HG03439 (cell line): ENCODE measurements at regions not wholly inside any gene's neighbourhood (a gene's known extent, or its start where the extent isn't known, plus 50 kb on each side); places are given as distances from the start of the nearest gene placed in this dataset.
"Not testable (repeated sequence)": the region's sequence is repeated elsewhere in the genome, so short reads cannot be mapped to it uniquely, and the experiment has no call there.

Experiments used
- ATAC-seq: cut with Tn5 transposase; IDR thresholded peaks from one replicate; pipeline ENCODE4 v1.9.1; 2021; ENCODE audit warnings: mild to moderate bottlenecking, moderate library complexity; ENCODE audit not compliant: unreplicated experiment

DNA sequence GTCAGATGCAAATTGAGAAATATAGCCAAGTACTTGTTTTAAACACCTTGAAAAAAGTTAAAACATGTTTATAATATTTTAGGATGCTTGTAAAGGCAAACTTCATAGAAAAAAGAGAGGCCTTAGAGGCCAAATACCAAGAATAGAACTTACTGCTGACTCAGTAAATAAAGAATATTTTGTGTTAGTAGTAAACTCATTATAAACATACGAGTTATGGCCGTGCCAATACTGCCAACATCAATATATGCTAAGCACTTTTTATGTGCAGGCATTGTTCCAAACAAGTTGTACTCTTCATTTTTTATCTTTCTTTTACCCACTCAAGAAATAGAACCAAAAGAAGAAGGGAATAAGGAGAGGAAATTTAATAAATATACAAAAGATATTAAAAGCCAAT lies 705.9 kb upstream of the NCAM2 start:
- ATAC-seq: no peak

DNA sequence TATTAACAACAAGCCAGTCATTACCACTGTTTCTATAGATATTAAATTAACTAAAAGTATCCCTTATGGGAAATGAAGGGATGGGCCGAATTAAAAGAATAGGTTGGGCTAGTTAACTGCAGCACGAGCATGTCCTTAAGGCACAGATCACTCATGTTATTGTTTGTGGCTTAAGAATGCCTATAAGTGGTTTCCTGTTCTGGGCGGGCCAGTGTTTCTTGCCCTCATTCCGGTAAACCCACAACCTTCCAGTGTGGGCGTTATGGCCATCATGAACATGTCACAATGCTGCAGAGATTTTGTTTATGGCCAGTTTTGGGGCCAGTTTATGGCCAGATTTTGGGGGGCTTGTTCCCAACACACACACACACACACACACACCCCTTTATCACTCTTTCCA lies 705.4 kb upstream of the NCAM2 start:
- not testable (repeated sequence) for ATAC-seq

DNA sequence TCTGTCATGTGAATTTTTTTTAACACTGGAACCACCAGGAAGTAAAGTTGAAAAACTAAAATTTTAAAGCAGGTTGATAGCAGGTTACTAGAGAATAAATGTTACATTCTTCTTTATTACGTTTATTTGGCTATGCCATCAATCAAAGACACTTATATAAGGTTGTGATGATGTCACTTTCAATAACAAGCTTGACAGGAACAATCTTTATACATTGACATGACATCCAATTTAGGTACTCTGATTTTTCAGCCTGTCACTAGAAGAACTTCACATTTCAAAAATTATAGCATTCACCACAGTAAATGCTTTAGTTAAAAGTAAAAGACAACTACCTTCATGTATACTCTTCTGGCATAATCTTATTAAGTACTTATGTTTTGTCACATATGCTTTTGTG lies 696.8 kb upstream of the NCAM2 start:
- ATAC-seq: no peak

DNA sequence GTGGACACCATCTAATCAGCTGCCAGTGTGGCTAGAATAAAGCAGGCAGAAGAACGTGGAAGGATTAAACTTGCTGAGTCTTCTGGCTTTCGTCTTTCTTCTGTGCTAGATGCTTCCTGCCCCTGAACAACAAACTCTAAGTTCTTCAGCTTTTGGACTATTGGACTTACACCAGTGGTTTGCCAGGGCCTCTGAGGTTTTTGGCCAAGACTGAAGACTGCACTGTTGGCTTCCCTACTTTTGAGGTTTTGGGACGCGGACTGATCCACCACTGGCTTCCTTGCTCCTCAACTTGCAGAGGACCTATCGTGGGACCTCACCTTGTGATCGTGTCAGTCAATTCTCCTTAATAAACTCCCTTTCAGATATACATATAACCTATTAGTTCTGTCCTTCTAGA lies 696.1 kb upstream of the NCAM2 start:
- no peak for ATAC-seq

DNA sequence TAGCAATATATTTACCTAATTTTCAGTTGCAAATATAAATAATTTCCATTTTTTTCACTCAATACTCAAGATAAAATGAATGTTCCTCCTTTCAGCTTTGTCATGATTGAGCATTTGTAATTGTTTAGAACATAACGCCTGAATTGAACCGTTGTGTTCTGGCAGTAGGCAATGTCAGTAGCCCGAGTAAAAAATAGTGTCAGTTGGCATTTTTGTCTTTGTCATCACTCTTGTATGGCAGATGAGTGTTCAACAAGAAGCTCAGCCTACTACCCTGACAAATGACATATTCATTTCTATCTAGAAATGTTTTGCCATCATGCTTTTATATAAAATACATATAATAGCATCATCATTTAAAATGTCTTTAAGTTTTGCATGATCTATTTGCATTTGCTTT lies 691.4 kb upstream of the NCAM2 start:
- no peak for ATAC-seq

DNA sequence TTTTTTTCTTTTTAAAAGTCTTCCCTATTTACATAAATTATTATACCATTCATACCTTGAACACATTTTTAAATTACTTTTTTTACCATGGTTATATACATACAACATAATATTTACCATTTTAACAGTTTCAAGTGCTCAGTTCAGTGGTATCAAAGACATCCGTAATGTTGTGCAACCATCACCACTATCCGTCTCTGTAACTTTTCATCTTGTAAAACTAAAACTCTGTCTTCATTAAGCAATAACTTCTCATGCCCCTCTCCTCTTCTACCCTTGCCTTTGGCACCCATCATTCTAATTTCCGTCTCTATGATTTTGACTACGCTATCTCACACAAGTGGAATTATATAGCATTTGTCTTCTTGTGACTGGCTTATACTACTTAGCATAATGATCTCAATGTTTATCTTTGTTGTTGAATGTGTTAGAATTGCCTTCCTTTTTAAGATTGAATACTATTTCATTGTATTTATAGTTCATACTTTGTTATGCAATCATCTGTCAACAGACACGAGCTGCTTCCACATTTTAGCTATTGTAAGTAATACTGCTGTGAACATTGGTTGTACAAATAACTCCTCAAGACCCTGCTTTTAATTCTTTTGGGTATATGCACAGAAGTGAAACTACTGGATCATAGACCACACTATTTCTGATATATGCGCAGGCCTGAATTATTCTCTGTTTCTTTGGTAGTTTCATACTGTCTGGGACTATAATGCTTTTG lies 689.5 kb upstream of the NCAM2 start:
- ATAC-seq: no peak

DNA sequence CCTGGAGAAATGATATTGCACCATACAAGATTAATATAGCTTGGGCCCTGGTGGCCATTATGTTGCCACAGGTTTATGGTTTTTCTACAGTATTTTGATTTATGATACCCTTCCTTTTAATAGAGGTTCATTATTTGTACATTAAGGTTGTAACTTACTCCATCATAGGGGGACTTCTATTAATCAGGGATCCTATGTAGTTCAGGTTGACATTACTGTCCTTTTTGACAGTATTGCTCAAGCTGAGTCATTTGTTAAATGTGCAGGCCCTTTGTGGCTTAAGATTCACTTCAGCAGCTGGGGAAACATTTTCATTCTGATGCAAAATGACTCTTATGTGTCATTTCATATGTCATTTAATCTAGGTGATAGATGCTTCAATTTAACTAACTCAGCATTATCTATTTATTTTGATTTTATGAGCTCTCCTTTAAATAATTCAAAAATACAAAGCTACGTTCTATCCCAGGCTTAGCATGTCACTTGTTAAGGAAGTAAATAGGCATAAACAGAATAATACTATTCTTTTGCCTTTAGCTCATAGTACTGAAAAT lies 686.9 kb upstream of the NCAM2 start:
- no peak for ATAC-seq

DNA sequence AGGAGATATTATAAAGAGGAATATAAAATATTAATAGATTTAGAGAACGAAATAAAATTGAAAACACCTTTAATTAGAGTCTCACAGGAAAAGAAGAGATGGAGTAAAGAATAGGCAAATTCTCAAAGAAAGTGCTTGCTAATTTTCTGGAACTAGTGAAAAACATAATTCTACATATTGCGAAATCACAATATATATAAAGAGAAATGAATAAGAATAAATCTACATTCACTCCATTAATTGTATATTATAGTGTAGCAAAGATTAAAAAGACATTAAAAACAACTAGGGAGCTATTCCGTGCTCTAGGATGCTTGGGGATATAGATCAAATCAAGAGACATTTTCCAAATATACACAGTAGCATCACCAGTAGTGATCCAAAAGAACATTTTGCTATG lies 685.2 kb upstream of the NCAM2 start:
- no peak for ATAC-seq

DNA sequence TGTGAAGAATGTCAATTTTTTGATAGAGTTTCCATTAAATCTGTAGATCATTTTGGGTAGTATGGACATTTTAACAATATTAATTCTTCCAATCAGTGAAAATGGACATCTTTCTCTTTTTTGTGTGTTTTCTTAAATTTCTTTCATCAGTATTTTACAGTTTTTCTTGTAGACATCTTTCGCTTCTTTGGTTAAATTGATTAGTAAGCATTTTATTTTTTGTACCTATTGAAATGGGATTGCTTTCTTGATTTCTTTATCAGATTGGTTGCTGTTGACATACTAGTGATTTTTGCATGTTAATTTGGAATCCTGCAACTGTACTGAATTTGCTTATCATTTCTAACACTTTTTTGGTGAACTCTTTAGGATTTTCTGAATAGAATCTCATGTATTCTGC lies 683.2 kb upstream of the NCAM2 start:
- no peak for ATAC-seq

DNA sequence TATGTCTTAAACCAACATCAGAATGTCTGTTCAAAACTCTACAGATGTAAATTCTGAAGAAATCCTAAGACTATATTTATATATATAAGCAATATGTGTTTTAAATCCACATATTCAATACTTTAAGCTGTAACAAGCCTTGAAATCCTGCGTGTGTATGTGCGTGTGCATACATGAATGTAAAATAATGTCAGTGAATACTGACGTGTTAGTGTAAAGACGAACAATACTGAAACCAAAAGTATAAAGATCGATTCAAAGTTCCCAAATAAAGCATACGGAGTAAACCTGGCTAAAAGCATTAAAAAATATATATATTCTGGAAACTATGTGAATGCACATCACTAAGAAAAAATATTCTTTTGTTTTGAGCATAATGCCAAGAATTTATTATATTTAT lies 668.6 kb upstream of the NCAM2 start:
- no peak for ATAC-seq

DNA sequence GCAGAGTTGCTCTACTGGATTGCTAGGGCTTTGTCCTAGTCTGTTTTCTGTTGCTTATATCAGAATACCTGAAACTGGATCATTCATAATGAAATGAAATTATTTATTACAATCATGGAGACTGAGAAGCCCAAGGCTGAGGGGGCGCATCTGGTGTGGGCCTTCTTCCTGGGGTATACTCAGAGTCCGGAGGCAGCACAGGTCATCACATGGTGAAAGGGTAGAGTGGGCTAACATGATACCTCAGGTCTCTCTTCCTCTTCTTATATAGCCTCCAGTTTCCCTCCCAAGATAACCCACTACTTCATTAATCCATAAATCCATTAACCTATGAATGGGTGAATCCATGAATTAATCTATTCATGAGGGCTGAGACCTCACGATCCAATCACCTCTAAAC lies 667.6 kb upstream of the NCAM2 start:
- ATAC-seq: no peak

DNA sequence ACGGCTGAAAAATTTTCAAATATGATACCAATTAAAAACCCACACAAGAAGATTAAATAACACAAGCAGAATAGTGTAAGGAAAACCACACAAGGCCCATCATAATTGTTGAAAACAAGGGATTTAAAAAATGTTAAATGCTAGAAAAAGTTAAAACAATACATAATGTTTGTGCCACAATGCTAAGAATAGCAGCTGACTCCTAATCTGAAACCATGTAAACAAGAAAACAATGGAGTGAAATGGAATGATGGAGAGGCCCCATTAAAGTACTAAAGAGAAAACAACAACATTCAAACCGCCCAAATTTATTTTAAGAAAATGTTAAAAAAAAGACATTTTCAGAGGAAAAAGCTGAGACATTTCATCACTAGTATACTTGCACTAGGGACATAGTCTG lies 663.6 kb upstream of the NCAM2 start:
- no peak for ATAC-seq

DNA sequence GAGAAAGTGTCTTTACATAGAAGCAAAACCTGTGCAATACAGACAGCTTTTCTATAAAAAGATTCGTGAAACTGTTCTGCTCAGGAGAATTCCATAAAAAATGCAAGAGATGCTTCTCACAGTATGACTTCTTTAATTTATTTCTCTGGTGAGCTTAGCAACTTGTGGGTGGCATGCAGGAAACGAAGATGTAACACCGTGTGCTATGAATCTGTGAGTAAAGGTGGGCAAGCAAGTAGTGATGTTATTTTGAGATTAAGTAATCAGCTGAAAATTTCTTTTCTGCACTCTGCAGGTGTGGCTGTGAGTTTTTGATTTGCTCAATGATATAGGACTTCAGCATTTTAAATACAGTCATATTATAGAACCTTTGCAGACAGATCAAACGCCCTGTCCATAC lies 656.8 kb upstream of the NCAM2 start:
- ATAC-seq: no peak

DNA sequence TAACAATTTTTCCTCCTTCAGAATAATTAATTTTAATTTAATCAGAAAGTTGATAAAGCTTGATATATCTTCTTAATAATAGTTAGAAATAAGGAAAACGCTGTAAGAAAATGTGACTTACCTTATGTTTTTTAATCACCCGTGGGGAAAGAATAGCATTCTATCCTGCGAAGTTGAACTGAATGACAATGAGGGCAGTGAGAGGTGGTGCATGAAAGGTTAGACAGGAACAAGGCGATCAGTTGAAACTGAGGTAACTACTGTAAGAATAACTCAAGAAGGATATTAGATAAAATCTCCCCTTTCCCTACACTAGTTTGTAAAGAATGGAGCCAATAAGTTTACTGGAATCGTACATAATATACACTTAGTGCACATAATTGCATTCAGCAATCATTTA lies 655.0 kb upstream of the NCAM2 start:
- ATAC-seq: no peak

DNA sequence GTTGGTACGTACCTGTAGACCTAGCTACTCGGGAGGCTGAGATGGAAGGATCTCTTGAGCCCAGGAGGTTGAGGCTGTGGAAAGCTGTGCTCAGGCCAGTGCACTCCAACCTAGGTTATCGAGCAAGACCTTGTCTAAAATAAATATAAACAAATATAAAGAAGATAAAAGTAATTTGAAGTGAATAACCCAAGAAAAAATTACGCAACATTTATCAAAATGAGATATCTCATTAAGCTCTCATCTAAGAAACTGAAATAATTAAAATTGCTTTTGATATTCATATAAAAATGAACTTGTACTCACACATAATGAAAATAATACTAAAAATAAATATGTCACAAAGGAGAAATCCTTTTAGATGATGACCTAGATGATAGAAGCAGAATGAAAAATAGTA lies 647.1 kb upstream of the NCAM2 start:
- no peak for ATAC-seq

DNA sequence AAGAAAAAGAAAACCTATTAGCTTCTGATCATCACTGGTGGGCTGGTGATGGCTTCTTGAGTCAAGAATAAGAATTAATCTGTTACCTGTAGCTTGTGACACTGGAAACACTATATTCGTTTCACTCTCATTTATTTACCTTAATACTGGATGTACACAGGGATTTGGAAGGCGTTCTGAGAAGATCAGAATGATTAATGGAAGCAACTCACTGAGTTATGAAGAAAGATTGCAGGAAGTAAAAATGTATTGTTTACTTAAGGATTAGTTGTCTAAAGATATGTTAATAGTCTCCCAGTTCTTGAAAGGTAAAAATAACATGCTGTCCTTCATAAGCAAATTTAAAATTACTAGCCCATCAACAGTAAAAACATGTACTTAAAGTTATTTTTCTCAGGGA lies 644.9 kb upstream of the NCAM2 start:
- ATAC-seq: no peak

DNA sequence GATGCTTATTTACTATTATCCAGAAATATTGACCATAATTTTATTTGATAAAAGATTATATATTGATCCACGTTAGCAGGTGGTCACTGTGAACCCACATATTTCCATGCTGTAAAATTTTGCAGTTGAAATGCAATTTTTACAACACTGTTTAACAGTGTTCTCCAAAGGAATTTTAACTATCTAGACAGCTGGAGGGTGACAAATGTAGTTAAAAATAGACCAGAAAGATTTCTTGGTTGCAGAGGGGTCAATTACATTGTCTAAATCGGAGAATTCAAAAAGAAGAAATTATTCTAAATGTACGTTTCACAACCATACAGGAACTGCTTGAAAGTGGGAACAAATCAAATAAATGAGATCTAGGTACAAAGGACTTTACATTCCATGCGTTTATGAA lies 625.2 kb upstream of the NCAM2 start:
- no peak for ATAC-seq

DNA sequence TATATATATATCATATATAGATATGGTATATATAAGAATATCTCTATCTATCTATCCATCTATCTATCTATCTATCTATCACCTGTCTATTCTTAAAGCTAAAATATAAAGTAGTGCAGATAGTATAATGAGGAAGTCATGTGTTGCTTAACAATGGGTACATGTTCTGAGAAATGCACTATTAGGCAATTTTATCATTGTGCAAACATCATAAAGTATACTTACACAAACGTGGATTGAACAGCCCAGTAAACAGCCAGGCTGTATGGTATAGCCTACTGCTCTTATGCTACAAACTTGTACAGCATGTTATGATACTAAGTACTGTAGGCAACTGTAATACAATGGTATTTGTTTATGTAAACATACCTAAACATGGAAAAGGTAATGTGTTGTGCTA lies 621.0 kb upstream of the NCAM2 start:
- ATAC-seq: no peak

DNA sequence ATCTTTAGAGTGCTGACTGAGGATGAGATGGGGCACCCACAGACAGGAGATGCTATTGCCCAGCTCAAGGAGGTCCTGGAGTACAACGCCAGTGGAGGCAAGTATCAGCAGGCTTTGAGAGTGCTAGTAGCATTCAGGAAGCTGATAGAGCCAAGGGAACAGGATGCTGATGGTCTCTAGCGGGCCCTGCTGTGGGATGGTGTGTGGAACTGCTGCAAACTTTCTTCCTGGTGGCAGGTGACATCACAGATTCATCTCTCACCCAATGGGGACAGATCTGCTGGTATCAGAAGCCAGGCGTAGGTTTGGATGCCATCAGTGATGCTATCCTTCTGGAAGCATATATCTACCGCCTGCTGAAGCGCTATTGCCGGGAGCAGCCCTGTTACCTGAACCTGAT lies 609.8 kb upstream of the NCAM2 start:
- ATAC-seq: no peak

DNA sequence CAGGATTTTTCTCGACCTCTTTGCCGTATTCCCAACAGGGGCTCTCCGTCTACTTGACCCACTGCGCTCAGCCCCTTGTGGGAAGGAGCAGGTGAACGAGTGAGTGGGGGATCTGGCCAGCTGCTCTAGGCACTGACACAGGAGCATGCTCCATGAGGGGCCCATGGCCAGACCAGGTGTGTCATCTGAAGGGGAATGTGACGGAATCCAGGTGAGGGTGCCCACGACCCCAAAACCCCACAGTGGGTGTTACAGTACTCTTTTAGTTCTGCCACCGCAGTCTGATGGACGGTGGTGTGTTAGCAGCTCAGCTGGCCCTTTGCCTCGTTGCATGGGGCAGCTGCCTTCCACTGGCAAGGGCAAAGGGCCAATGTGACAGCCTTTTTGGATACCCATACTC lies 601.4 kb upstream of the NCAM2 start:
- no peak for ATAC-seq

DNA sequence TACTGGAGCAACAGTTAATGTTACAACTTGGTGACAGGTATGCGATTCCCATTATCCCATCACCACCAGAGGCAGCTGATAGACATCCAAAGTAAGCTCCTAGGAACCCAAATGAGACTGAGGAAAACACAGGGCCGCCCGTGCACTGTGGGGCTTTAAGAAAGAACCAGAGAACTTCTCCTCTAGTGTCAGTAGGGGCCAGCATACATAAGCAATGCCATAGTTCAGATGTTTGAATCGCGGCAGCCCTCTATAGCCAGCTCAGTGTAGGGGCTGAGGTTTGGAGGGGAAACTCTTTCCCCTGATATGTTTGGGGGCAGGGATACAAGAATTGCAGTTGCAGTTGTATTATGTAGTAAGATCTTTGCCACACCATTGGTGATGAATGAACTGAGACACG lies 593.3 kb upstream of the NCAM2 start:
- ATAC-seq: no peak

DNA sequence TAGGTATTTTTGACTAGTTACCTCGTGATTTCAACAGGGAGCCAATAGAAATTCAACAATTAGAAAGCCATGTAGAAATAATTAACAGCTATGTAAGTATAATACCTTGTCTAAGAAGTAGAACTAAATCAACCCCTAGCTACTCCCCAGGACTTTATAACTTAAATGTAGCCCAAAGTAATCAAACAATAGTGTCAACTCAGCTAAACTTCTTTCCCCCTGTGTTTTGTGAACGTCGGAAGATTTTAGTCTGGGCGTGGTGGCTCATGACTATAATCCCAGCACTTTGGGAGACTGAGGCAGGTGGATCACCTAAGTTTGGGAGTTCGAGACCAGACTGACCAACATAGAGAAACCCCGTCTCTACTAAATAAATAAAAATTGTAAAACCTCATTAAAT lies 579.9 kb upstream of the NCAM2 start:
- no peak for ATAC-seq

DNA sequence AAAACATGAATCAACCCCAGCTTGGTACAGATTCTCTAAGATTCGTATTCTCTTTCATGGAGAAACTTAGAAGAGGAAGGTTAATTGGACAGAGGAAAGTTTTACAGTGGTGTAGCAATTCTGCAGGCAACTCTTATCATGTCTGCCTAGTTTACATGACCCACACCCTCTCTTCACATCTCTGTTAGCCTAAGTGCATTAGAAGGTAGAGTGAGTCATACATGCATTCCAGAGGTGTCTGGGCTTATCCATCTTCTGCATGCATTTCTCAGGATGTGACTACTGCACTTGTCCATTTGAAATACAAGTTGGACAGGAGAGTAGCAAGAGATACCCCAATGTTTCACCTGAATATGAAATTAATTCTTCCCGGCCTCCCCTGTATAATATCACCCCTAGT lies 578.4 kb upstream of the NCAM2 start:
- no peak for ATAC-seq
